GM23338 (cell line): ENCODE measurements at regions not wholly inside any gene's neighbourhood (a gene's known extent, or its start where the extent isn't known, plus 50 kb on each side); places are given as distances from the start of the nearest gene placed in this dataset.

ENCODE experiments used
- ATAC-seq: fragments of 200-7000 bp; cut with Tn5 transposase; 3 replicates; pipeline ENCODE4 v1.9.1; 2020
- DNase-seq: peaks from one replicate; pipeline ENCODE4 v3.0.0-alpha.2; 2015; ENCODE audit warnings: low spot score
- H2AFZ ChIP-seq: fragments of 200-600 bp; sonication (generic); 2 replicates; pipeline ENCODE4 v1.8.0; 2016; ENCODE audit warnings: antibody characterized with exemption, mild to moderate bottlenecking, moderate library complexity
- H3F3A ChIP-seq: fragments of 200-600 bp; sonication (generic); replicated peaks from 2 replicates; pipeline ENCODE4 v1.8.0; 2017; ENCODE audit warnings: antibody characterized with exemption, mixed run types, low read depth
- H3K27ac ChIP-seq: fragments of 200-600 bp; sonication (generic); 2 replicates; pipeline ENCODE4 v1.6.1; 2016; ENCODE audit warnings: low read depth
- H3K27me3 ChIP-seq: fragments of 200-600 bp; sonication (generic); 2 replicates; pipeline ENCODE4 v1.8.0; 2016; ENCODE audit warnings: mild to moderate bottlenecking, mixed run types, moderate library complexity; ENCODE audit not compliant: insufficient read depth
- H3K36me3 ChIP-seq: fragments of 200-600 bp; sonication (generic); 2 replicates; pipeline ENCODE4 v1.8.0; 2016; ENCODE audit warnings: mild to moderate bottlenecking; ENCODE audit not compliant: insufficient read depth
- H3K4me1 ChIP-seq: fragments of 200-600 bp; sonication (generic); 2 replicates; pipeline ENCODE4 v1.8.0; 2016; ENCODE audit warnings: mild to moderate bottlenecking, moderate library complexity; ENCODE audit not compliant: insufficient read depth
- H3K4me2 ChIP-seq: fragments of 200-600 bp; sonication (generic); 2 replicates; pipeline ENCODE4 v1.7.1; 2017; ENCODE audit warnings: mixed run types
- H3K4me3 ChIP-seq: fragments of 200-600 bp; sonication (generic); 2 replicates; pipeline ENCODE4 v1.6.1; 2016; ENCODE audit warnings: mixed run types
- H3K79me2 ChIP-seq: fragments of 200-600 bp; sonication (generic); replicated peaks from 2 replicates; pipeline ENCODE4 v1.8.0; 2017; ENCODE audit warnings: mild to moderate bottlenecking; ENCODE audit not compliant: insufficient read depth
- H3K9me2 ChIP-seq: fragments of 200-600 bp; sonication (generic); 2 replicates; pipeline ENCODE4 v1.8.0; 2017; ENCODE audit not compliant: insufficient read depth
- H4K20me1 ChIP-seq: fragments of 200-600 bp; sonication (generic); replicated peaks from 2 replicates; pipeline ENCODE4 v1.8.0; 2017; ENCODE audit warnings: mild to moderate bottlenecking; ENCODE audit not compliant: insufficient read depth
- H3K27ac Mint-ChIP-seq: 2 replicates; pipeline ENCODE4 v1.8.0; 2020; ENCODE audit warnings: inconsistent platforms, mild to moderate bottlenecking, moderate library complexity, mixed read lengths
- H3K27me3 Mint-ChIP-seq: 3 replicates; pipeline ENCODE4 v1.8.0; 2022; ENCODE audit warnings: low read depth, mild to moderate bottlenecking, moderate library complexity, mixed read lengths, inconsistent platforms; ENCODE audit not compliant: insufficient read depth, poor library complexity
- H3K36me3 Mint-ChIP-seq: 3 replicates; pipeline ENCODE4 v1.8.0; 2021; ENCODE audit warnings: low read depth, mild to moderate bottlenecking, inconsistent platforms, moderate library complexity, mixed read lengths
- H3K4me1 Mint-ChIP-seq: 3 replicates; pipeline ENCODE4 v1.8.0; 2020; ENCODE audit warnings: mild to moderate bottlenecking, inconsistent platforms, mixed read lengths
- H3K4me3 Mint-ChIP-seq: 3 replicates; pipeline ENCODE4 v1.8.0; 2021; ENCODE audit warnings: moderate library complexity, mild to moderate bottlenecking, inconsistent platforms, mixed read lengths
- H3K9me3 Mint-ChIP-seq: 3 replicates; pipeline ENCODE4 v1.8.0; 2020; ENCODE audit warnings: moderate library complexity, mild to moderate bottlenecking, inconsistent platforms, mixed read lengths
- CREB1 ChIP-seq: fragments of 250-450 bp; sonication (Bioruptor Pico); IDR thresholded peaks from 2 replicates; pipeline ENCODE4 v1.5.0; 2020; ENCODE audit warnings: low read depth, mild to moderate bottlenecking, moderate library complexity
- EZH2 ChIP-seq: fragments of 200-600 bp; sonication (generic); IDR thresholded peaks from one replicate; pipeline ENCODE4 v1.8.0; 2017; ENCODE audit warnings: antibody characterized with exemption, mild to moderate bottlenecking, low read depth; ENCODE audit not compliant: unreplicated experiment
- TF ChIP-seq, protein P1 (sequence below), 2 experiments: fragments of 200-600 bp in 1 of 2; sonication (generic) in 1 of 2; conservative IDR thresholded peaks; 2 replicates each; pipeline versions ENCODE4 v1.5.1 to v1.6.1; 2016 to 2017; ENCODE audit warnings: antibody characterized with exemption in 2 of 2, low read depth in 2 of 2, mild to moderate bottlenecking in 2 of 2, moderate library complexity in 1 of 2
- TF ChIP-seq, protein P2 (sequence below): fragments of 250-450 bp; sonication (Bioruptor Pico); IDR thresholded peaks from 2 replicates; pipeline ENCODE4 v1.5.0; 2020; ENCODE audit warnings: mild to moderate bottlenecking, moderate library complexity

- TF ChIP-seq, protein P1, sequence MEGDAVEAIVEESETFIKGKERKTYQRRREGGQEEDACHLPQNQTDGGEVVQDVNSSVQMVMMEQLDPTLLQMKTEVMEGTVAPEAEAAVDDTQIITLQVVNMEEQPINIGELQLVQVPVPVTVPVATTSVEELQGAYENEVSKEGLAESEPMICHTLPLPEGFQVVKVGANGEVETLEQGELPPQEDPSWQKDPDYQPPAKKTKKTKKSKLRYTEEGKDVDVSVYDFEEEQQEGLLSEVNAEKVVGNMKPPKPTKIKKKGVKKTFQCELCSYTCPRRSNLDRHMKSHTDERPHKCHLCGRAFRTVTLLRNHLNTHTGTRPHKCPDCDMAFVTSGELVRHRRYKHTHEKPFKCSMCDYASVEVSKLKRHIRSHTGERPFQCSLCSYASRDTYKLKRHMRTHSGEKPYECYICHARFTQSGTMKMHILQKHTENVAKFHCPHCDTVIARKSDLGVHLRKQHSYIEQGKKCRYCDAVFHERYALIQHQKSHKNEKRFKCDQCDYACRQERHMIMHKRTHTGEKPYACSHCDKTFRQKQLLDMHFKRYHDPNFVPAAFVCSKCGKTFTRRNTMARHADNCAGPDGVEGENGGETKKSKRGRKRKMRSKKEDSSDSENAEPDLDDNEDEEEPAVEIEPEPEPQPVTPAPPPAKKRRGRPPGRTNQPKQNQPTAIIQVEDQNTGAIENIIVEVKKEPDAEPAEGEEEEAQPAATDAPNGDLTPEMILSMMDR (conservative IDR thresholded peaks at IDR 0.05; ENCODE audit: low read depth in 2 of 2): no peak
- TF ChIP-seq, protein P2, sequence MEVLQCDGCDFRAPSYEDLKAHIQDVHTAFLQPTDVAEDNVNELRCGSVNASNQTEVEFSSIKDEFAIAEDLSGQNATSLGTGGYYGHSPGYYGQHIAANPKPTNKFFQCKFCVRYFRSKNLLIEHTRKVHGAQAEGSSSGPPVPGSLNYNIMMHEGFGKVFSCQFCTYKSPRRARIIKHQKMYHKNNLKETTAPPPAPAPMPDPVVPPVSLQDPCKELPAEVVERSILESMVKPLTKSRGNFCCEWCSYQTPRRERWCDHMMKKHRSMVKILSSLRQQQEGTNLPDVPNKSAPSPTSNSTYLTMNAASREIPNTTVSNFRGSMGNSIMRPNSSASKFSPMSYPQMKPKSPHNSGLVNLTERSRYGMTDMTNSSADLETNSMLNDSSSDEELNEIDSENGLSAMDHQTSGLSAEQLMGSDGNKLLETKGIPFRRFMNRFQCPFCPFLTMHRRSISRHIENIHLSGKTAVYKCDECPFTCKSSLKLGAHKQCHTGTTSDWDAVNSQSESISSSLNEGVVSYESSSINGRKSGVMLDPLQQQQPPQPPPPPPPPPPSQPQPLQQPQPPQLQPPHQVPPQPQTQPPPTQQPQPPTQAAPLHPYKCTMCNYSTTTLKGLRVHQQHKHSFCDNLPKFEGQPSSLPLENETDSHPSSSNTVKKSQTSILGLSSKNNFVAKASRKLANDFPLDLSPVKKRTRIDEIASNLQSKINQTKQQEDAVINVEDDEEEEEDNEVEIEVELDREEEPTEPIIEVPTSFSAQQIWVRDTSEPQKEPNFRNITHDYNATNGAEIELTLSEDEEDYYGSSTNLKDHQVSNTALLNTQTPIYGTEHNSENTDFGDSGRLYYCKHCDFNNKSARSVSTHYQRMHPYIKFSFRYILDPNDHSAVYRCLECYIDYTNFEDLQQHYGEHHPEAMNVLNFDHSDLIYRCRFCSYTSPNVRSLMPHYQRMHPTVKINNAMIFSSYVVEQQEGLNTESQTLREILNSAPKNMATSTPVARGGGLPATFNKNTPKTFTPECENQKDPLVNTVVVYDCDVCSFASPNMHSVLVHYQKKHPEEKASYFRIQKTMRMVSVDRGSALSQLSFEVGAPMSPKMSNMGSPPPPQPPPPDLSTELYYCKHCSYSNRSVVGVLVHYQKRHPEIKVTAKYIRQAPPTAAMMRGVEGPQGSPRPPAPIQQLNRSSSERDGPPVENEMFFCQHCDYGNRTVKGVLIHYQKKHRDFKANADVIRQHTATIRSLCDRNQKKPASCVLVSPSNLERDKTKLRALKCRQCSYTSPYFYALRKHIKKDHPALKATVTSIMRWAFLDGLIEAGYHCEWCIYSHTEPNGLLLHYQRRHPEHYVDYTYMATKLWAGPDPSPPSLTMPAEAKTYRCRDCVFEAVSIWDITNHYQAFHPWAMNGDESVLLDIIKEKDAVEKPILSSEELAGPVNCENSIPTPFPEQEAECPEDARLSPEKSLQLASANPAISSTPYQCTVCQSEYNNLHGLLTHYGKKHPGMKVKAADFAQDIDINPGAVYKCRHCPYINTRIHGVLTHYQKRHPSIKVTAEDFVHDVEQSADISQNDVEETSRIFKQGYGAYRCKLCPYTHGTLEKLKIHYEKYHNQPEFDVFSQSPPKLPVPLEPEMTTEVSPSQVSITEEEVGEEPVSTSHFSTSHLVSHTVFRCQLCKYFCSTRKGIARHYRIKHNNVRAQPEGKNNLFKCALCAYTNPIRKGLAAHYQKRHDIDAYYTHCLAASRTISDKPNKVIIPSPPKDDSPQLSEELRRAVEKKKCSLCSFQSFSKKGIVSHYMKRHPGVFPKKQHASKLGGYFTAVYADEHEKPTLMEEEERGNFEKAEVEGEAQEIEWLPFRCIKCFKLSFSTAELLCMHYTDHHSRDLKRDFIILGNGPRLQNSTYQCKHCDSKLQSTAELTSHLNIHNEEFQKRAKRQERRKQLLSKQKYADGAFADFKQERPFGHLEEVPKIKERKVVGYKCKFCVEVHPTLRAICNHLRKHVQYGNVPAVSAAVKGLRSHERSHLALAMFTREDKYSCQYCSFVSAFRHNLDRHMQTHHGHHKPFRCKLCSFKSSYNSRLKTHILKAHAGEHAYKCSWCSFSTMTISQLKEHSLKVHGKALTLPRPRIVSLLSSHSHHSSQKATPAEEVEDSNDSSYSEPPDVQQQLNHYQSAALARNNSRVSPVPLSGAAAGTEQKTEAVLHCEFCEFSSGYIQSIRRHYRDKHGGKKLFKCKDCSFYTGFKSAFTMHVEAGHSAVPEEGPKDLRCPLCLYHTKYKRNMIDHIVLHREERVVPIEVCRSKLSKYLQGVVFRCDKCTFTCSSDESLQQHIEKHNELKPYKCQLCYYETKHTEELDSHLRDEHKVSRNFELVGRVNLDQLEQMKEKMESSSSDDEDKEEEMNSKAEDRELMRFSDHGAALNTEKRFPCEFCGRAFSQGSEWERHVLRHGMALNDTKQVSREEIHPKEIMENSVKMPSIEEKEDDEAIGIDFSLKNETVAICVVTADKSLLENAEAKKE (CRISPR knock-in tag): no peak
These were observed 362.0 kb upstream of the SULF2 start (continued) for GRCh38 chr20:48147311-48147710.

- peak overlapping the region; percentile 76; the same call in 1 of the 2 replicates for H2AFZ ChIP-seq
- no peak overlapping the region for H3K4me3 Mint-ChIP-seq
- H3K4me1 ChIP-seq: no peaks in the 10 kb centered on the region; the same call in 1 of the 2 replicates
- H3K79me2 ChIP-seq: no peaks in the 10 kb centered on the region
- no peaks in the 10 kb centered on the region for H3K27me3 ChIP-seq
- DNase-seq (no peak), ATAC-seq (no peak)
- H3F3A ChIP-seq: no peaks in the 10 kb centered on the region
- no peak overlapping the region for H3K4me2 ChIP-seq
- H3K36me3 Mint-ChIP-seq: no peaks in the 10 kb centered on the region; the same call in 2 of the 3 replicates
- no peaks in the 10 kb centered on the region for H3K36me3 ChIP-seq
- no peaks in the 10 kb centered on the region for H4K20me1 ChIP-seq
- peaks cover 7% of the 10 kb centered on the region for H3K27me3 Mint-ChIP-seq
- no peak overlapping the region for H3K4me3 ChIP-seq
- H3K9me2 ChIP-seq: no peaks in the 10 kb centered on the region
- H3K4me1 Mint-ChIP-seq: peaks cover 19% of the 10 kb centered on the region; the same call in 2 of the 3 replicates
- H3K9me3 Mint-ChIP-seq: peaks cover 4% of the 10 kb centered on the region; the same call in 1 of the 3 replicates
- H3K27ac Mint-ChIP-seq: no peak overlapping the region
- H3K27ac ChIP-seq: no peak overlapping the region
- TF ChIP-seq CREB1 (CRISPR knock-in tag) (no peak), EZH2 (no peak)
- TF ChIP-seq, protein P1 (conservative IDR thresholded peaks at IDR 0.05; ENCODE audit: low read depth in 2 of 2): no peak
- TF ChIP-seq, protein P2 (CRISPR knock-in tag): no peak
These were observed 361.6 kb upstream of the SULF2 start for GRCh38 chr20:48146877-48147276.
